K562 (cell line): ENCODE measurements at regions not wholly inside any gene's neighbourhood (a gene's known extent, or its start where the extent isn't known, plus 50 kb on each side); places are given as distances from the start of the nearest gene placed in this dataset.

ENCODE experiments used
- ATAC-seq: fragments of 200-7000 bp; cut with Tn5 transposase; 3 replicates; pipeline ENCODE4 v1.9.1; 2020; ENCODE audit warnings: moderate library complexity
- BruUV-seq: library from RNA; stranded (reverse); fragments of 400-500 nt; replicated peaks from 2 replicates; lab custom pipeline; 2021; lab: Mats Ljungman, UMichigan
- CTCF ChIA-PET: fragments of 300-600 bp; formaldehyde crosslinking; extraction: SDS; loops from one replicate; lab custom pipeline; 2021; ENCODE audit warnings: low intra/inter-chr PET ratio; lab: Yijun Ruan, JAX
- POLR2A ChIA-PET: fragments of 300-600, 350-650 bp; sonication (Branson Sonifier 250); formaldehyde crosslinking; extraction: SDS; loops from one replicate; lab custom pipeline; 2021; ENCODE audit warnings: antibody characterized with exemption, inconsistent platforms; lab: Yijun Ruan, JAX
- DNase-seq, 4 experiments: peaks; one replicate each; pipeline versions ENCODE4 v3.0.0 to v3.0.0-alpha.2; 2011 to 2018; ENCODE audit warnings: low spot score in 3 of 4, mixed read lengths in 3 of 4; ENCODE audit errors: extremely low read depth in 1 of 4
- FAIRE-seq: peaks from 2 replicates; lab custom pipeline; 2011; peaks lifted over from hg19 to GRCh38; lab: Jason Lieb, UNC
- H2AFZ ChIP-seq: 2 replicates; pipeline ENCODE4 v1.6.0; 2011; ENCODE audit warnings: low read depth, low read length, control low read depth, inconsistent platforms
- H3K27ac ChIP-seq: fragments of 200-600 bp; 3 replicates; pipeline ENCODE4 v1.8.0; 2011; ENCODE audit warnings: low read depth, mild to moderate bottlenecking, control low read depth, inconsistent platforms, low read length, moderate library complexity, mixed read lengths; ENCODE audit errors: extremely low read depth
- H3K27me3 ChIP-seq, 2 experiments: fragments of 300-600 bp in 1 of 2; 2 replicates in 1 of 2; 3 replicates in 1 of 2; pipeline versions ENCODE4 v1.6.0 to v1.8.0; 2011; ENCODE audit warnings: inconsistent platforms in 2 of 2, low read length in 2 of 2, mild to moderate bottlenecking in 1 of 2, mixed read lengths in 1 of 2, moderate library complexity in 1 of 2; ENCODE audit not compliant: control insufficient read depth in 2 of 2, insufficient read depth in 2 of 2
- H3K36me3 ChIP-seq: fragments of 300-600 bp; 3 replicates; pipeline ENCODE4 v1.8.0; 2011; ENCODE audit warnings: mild to moderate bottlenecking, low read length, inconsistent platforms; ENCODE audit not compliant: control insufficient read depth, insufficient read depth
- H3K4me1 ChIP-seq, 2 experiments: fragments of 200-600 bp in 1 of 2; replicated peaks in 1 of 2; 2 replicates in 1 of 2; 3 replicates in 1 of 2; pipeline versions ENCODE4 v1.5.1 to v1.8.0; 2011; ENCODE audit warnings: inconsistent platforms in 2 of 2, low read length in 2 of 2, mild to moderate bottlenecking in 1 of 2, mixed read lengths in 1 of 2, moderate library complexity in 1 of 2; ENCODE audit not compliant: control insufficient read depth in 2 of 2, insufficient read depth in 2 of 2
- H3K4me2 ChIP-seq: 2 replicates; pipeline ENCODE4 v1.6.1; 2011; ENCODE audit warnings: low read length, control low read depth, inconsistent platforms, mixed read lengths; ENCODE audit not compliant: insufficient read depth
- H3K4me3 ChIP-seq: fragments of 200-600 bp; sonication (generic), shearing (Covaris generic); 2 replicates; pipeline ENCODE4 v1.5.1; 2016; ENCODE audit warnings: control low read depth, inconsistent platforms
- H3K79me2 ChIP-seq: fragments of 200-600 bp; 3 replicates; pipeline ENCODE4 v1.8.0; 2011; ENCODE audit warnings: low read length, inconsistent platforms; ENCODE audit not compliant: control insufficient read depth, insufficient read depth
- H3K9ac ChIP-seq, 2 experiments: 2 replicates each; pipeline versions ENCODE4 v1.6.0 to v1.6.1; 2011; ENCODE audit warnings: low read depth in 2 of 2, low read length in 2 of 2, control low read depth in 1 of 2, inconsistent platforms in 1 of 2, mild to moderate bottlenecking in 1 of 2, mixed read lengths in 1 of 2; ENCODE audit not compliant: insufficient read depth in 1 of 2
- H3K9me1 ChIP-seq: one replicate; pipeline ENCODE4 v1.6.0; 2011; ENCODE audit warnings: inconsistent platforms, mild to moderate bottlenecking, low read length, moderate library complexity; ENCODE audit not compliant: control insufficient read depth, insufficient read depth
- H3K9me3 ChIP-seq: replicated peaks from 2 replicates; pipeline ENCODE4 v1.5.1; 2011; ENCODE audit warnings: low read depth, low read length, inconsistent platforms; ENCODE audit not compliant: control insufficient read depth, insufficient read depth
- H4K20me1 ChIP-seq: replicated peaks from 2 replicates; pipeline ENCODE4 v1.6.1; 2011; ENCODE audit warnings: low read length, inconsistent platforms, mixed read lengths; ENCODE audit not compliant: control insufficient read depth, insufficient read depth
- CAMTA2 ChIP-seq: fragments of 250-450 bp; sonication (Bioruptor Pico); conservative IDR thresholded peaks from 2 replicates; pipeline ENCODE4 v1.5.1; 2022
- E2F3 ChIP-seq: fragments of 250-450 bp; sonication (Bioruptor Pico); IDR thresholded peaks from 2 replicates; pipeline ENCODE4 v1.4.0; 2020; ENCODE audit warnings: mild to moderate bottlenecking
- KLF16 ChIP-seq: IDR thresholded peaks from 2 replicates; pipeline ENCODE4 v1.6.1; 2016; ENCODE audit warnings: antibody characterized with exemption
- MAFF ChIP-seq: IDR thresholded peaks from 2 replicates; pipeline ENCODE4 v1.6.1; 2012; ENCODE audit warnings: low read length, improper control_type of control experiment
- MTA1 ChIP-seq: fragments of 450-650 bp; IDR thresholded peaks from 2 replicates; pipeline ENCODE4 v1.6.1; 2017; ENCODE audit warnings: borderline replicate concordance
- NFE2 ChIP-seq: IDR thresholded peaks from 2 replicates; pipeline ENCODE4 v1.6.1; 2014; ENCODE audit warnings: antibody characterized with exemption, low read depth
- NUFIP1 ChIP-seq: fragments of 450-650 bp; IDR thresholded peaks from 2 replicates; pipeline ENCODE4 v1.6.1; 2018; ENCODE audit not compliant: partially characterized antibody
- PHB2 ChIP-seq: fragments of 450-650 bp; IDR thresholded peaks from 2 replicates; pipeline ENCODE4 v1.6.1; 2017; ENCODE audit warnings: low read depth
- POLR2AphosphoS5 ChIP-seq: IDR thresholded peaks from 2 replicates; pipeline ENCODE4 v1.6.1; 2011; ENCODE audit warnings: mild to moderate bottlenecking, low read depth, low read length, moderate library complexity; ENCODE audit not compliant: control insufficient read depth, insufficient read depth
- RAD51 ChIP-seq: fragments of 450-650 bp; IDR thresholded peaks from 2 replicates; pipeline ENCODE4 v1.7.1; 2016; ENCODE audit warnings: low read depth, mild to moderate bottlenecking, borderline replicate concordance
- SUPT5H ChIP-seq: fragments of 450-650 bp; IDR thresholded peaks from 2 replicates; pipeline ENCODE4 v1.6.1; 2016
- TOE1 ChIP-seq, 2 experiments: fragments of 450-650 bp in 1 of 2; sonication (generic) in 1 of 2; formaldehyde crosslinking in 1 of 2; IDR thresholded peaks; 2 replicates each; pipeline versions ENCODE4 v1.7.1 to v1.8.0; 2016 to 2022; ENCODE audit warnings: borderline replicate concordance in 2 of 2, mild to moderate bottlenecking in 2 of 2, antibody characterized with exemption in 1 of 2, inconsistent platforms in 1 of 2, low read depth in 1 of 2, missing genetic modification reagents in 1 of 2, moderate library complexity in 1 of 2
- U2AF1 ChIP-seq: fragments of 200-400 bp; formaldehyde crosslinking; optimal IDR thresholded peaks from 2 replicates; pipeline ENCODE3; 2017; ENCODE audit warnings: mild to moderate bottlenecking, low read depth, low read length, moderate library complexity
- ZNF311 ChIP-seq: fragments of 250-450 bp; sonication (Bioruptor Pico); IDR thresholded peaks from 2 replicates; pipeline ENCODE4 v1.4.0; 2020; ENCODE audit warnings: mild to moderate bottlenecking, moderate library complexity
- ZNF507 ChIP-seq: conservative IDR thresholded peaks from 2 replicates; pipeline ENCODE4 v1.6.1; 2017; ENCODE audit warnings: missing genetic modification characterization, missing compliant biosample characterization
- ZNF584 ChIP-seq: fragments of 200-800 bp; sonication (Bioruptor generic); IDR thresholded peaks from 2 replicates; pipeline ENCODE4 v1.6.1; 2016; ENCODE audit warnings: low read depth, mild to moderate bottlenecking, missing genetic modification characterization, missing compliant biosample characterization
- ZNF740 ChIP-seq, 3 experiments: fragments of 200-800 bp in 1 of 3; sonication (Bioruptor generic) in 1 of 3; sonication (generic) in 1 of 3; formaldehyde crosslinking in 1 of 3; IDR thresholded peaks; 2 replicates each; pipeline versions ENCODE4 v1.6.1 to v1.8.0; 2016 to 2022; ENCODE audit warnings: mild to moderate bottlenecking in 2 of 3, missing compliant biosample characterization in 2 of 3, missing genetic modification characterization in 2 of 3, missing genetic modification reagents in 1 of 3
- WGBS: fragments of 100-300 bp; shearing (Covaris generic); methylation state at CpG from one replicate; pipeline ENCODE4 v1.1.6; 2016; ENCODE audit warnings: low coverage, mixed read lengths; ENCODE audit not compliant: insufficient coverage; ENCODE audit errors: missing lambda C conversion rate; 5-methylcytosine and 5-hydroxymethylcytosine counted together
- in situ Hi-C: fragments of 300-500 bp; cut with MboI; formaldehyde crosslinking; loops from 4 replicates; pipeline ENCODE4 v1.15.0; 2018; ENCODE audit warnings: inconsistent platforms, mixed read lengths
- intact Hi-C: fragments of 100-400 bp; cut with micrococcal nuclease; formaldehyde crosslinking; loops from 2 replicates; pipeline ENCODE4 v1.14.2; 2022
- TF ChIP-seq, protein P1 (sequence below): sonication (generic); formaldehyde crosslinking; IDR thresholded peaks from 2 replicates; pipeline ENCODE4 v1.8.1; 2023; ENCODE audit warnings: mild to moderate bottlenecking, missing genetic modification reagents

GRCh38 chr1:189349607-189350006 lies 1128.1 kb downstream of the BRINP3 start (continued):
- no peak for TF ChIP-seq ZNF311 (CRISPR knock-in tag)
- no peak for TF ChIP-seq ZNF740 (CRISPR knock-in tag; IDR thresholded peaks at IDR 0.05)
- no peak for TF ChIP-seq ZNF740 (tag; IDR thresholded peaks at IDR 0.05)

- POLR2A ChIA-PET = no interaction called here
- 29% methylated on average over 3 of the region's 3 CpGs for WGBS
- in situ Hi-C loops = no loop called here
- intact Hi-C loops = no loop called here
- no peak for DNase-seq
- Histone ChIP-seq H2AFZ (no peak overlapping the region), H3K36me3 (no peaks in the 10 kb centered on the region), H3K4me3 (no peak overlapping the region), H3K4me1 (no peaks in the 10 kb centered on the region), H3K27me3 (no peaks in the 10 kb centered on the region), H3K27ac (no peak overlapping the region), H3K9me3 (no peaks in the 10 kb centered on the region; the same call in 1 of the 2 replicates), H4K20me1 (no peaks in the 10 kb centered on the region), H3K4me2 (no peak overlapping the region), H3K9ac (no peak overlapping the region), H3K79me2 (no peaks in the 10 kb centered on the region), H3K9me1 (no peaks in the 10 kb centered on the region)
- no peak for FAIRE-seq
- BruUV-seq = no TSS peak
- ATAC-seq = no peak
- TF ChIP-seq ZNF507 (tag) (no peak), KLF16 (no peak), CAMTA2 (CRISPR knock-in tag) (no peak), NFE2 (no peak), MAFF (no peak), PHB2 (no peak), U2AF1 (no peak), POLR2AphosphoS5 (no peak), ZNF584 (no peak), SUPT5H (no peak), TOE1 (IDR thresholded peaks at IDR 0.05; ENCODE audit: borderline replicate concordance) (no peak), TOE1 (CRISPR knock-in tag; IDR thresholded peaks at IDR 0.05; ENCODE audit: borderline replicate concordance, low read depth) (no peak), E2F3 (no peak), RAD51 (no peak), NUFIP1 (no peak), MTA1 (no peak)
- TF ChIP-seq, protein P1, sequence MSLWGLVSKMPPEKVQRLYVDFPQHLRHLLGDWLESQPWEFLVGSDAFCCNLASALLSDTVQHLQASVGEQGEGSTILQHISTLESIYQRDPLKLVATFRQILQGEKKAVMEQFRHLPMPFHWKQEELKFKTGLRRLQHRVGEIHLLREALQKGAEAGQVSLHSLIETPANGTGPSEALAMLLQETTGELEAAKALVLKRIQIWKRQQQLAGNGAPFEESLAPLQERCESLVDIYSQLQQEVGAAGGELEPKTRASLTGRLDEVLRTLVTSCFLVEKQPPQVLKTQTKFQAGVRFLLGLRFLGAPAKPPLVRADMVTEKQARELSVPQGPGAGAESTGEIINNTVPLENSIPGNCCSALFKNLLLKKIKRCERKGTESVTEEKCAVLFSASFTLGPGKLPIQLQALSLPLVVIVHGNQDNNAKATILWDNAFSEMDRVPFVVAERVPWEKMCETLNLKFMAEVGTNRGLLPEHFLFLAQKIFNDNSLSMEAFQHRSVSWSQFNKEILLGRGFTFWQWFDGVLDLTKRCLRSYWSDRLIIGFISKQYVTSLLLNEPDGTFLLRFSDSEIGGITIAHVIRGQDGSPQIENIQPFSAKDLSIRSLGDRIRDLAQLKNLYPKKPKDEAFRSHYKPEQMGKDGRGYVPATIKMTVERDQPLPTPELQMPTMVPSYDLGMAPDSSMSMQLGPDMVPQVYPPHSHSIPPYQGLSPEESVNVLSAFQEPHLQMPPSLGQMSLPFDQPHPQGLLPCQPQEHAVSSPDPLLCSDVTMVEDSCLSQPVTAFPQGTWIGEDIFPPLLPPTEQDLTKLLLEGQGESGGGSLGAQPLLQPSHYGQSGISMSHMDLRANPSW (CRISPR knock-in tag) = no peak
- CTCF ChIA-PET = no interaction called here
Measured at GRCh38 chr1:189350983-189351616, 1126.6 kb downstream of the BRINP3 start.
